ENCODE measurements at regions not wholly inside any gene's neighbourhood (a gene's known extent, or its start where the extent isn't known, plus 50 kb on each side); places are given as distances from the start of the nearest gene placed in this dataset.

GRCh38 chr10:120279196-120279595, 177.8 kb upstream of the PLPP4 start:
- no peak for TF ChIP-seq CTCF (IDR thresholded peaks at IDR 0.05; ENCODE audit: insufficient read depth, low read length, missing control alignments)
- no peak overlapping the region for H3K4me3 ChIP-seq (ENCODE audit: low read depth, low read length)
- DNase-seq (ENCODE audit: low read depth, low spot score): no peak
- POLR2A ChIA-PET: no interaction called here
- CTCF ChIA-PET: no interaction called here

GRCh38 chr10:120282421-120282820, 174.6 kb upstream of the PLPP4 start:
- no peak for TF ChIP-seq CTCF (IDR thresholded peaks at IDR 0.05; ENCODE audit: insufficient read depth, low read length, missing control alignments)
- ChIA-PET POLR2A (no interaction called here), CTCF (no interaction called here)
- no peak for DNase-seq (ENCODE audit: low read depth, low spot score)
- H3K4me3 ChIP-seq (ENCODE audit: low read depth, low read length): no peak overlapping the region

- no peak overlapping the region for H3K4me3 ChIP-seq (ENCODE audit: low read depth, low read length)
- TF ChIP-seq CTCF (IDR thresholded peaks at IDR 0.05; ENCODE audit: insufficient read depth, low read length, missing control alignments): no peak
- DNase-seq (ENCODE audit: low read depth, low spot score): no peak
- CTCF ChIA-PET: no interaction called here
- POLR2A ChIA-PET: no interaction called here
These were observed 174.1 kb upstream of the PLPP4 start for GRCh38 chr10:120282846-120283492.

GRCh38 chr10:120285408-120285807, 171.6 kb upstream of the PLPP4 start:
- DNase-seq (ENCODE audit: low read depth, low spot score): no peak
- CTCF ChIA-PET: interaction anchor here (1.1 kb wide), 1 partner anchor 8 kb away, joined by 3 read pairs; no protein-coding TSS in a partner anchor
- no peak for TF ChIP-seq CTCF (IDR thresholded peaks at IDR 0.05; ENCODE audit: insufficient read depth, low read length, missing control alignments)
- POLR2A ChIA-PET: no interaction called here
- no peak overlapping the region for H3K4me3 ChIP-seq (ENCODE audit: low read depth, low read length)

GRCh38 chr10:120286280-120286679, 170.7 kb upstream of the PLPP4 start:
- H3K4me3 ChIP-seq (ENCODE audit: low read depth, low read length): no peak overlapping the region
- no peak for DNase-seq (ENCODE audit: low read depth, low spot score)
- ChIA-PET POLR2A (no interaction called here), CTCF (interaction anchor here (1.1 kb wide), 1 partner anchor 9 kb away, joined by 3 read pairs; no protein-coding TSS in a partner anchor)
- no peak for TF ChIP-seq CTCF (IDR thresholded peaks at IDR 0.05; ENCODE audit: insufficient read depth, low read length, missing control alignments)

- H3K4me3 ChIP-seq (ENCODE audit: low read depth, low read length): no peak overlapping the region
- ChIA-PET POLR2A (no interaction called here), CTCF (no interaction called here)
- no peak for DNase-seq (ENCODE audit: low read depth, low spot score)
- no peak for TF ChIP-seq CTCF (IDR thresholded peaks at IDR 0.05; ENCODE audit: insufficient read depth, low read length, missing control alignments)
These were observed 156.5 kb upstream of the PLPP4 start for GRCh38 chr10:120300513-120300912.
